GM12864 (cell line): ENCODE measurements at regions not wholly inside any gene's neighbourhood (a gene's known extent, or its start where the extent isn't known, plus 50 kb on each side); places are given as distances from the start of the nearest gene placed in this dataset.

ENCODE experiments used
- DNase-seq: peaks from one replicate; pipeline ENCODE4 v3.0.0-alpha.2; 2011; ENCODE audit warnings: low read depth
- H3K4me3 ChIP-seq: 2 replicates; pipeline ENCODE4 v1.5.1; 2011; ENCODE audit warnings: mild to moderate bottlenecking, low read depth, low read length, control low read depth
- TF ChIP-seq, protein P1 (sequence below): IDR thresholded peaks from 2 replicates; pipeline ENCODE4 v1.5.1; 2011; ENCODE audit warnings: low read depth, mild to moderate bottlenecking, moderate library complexity, low read length, control low read depth, inconsistent platforms; ENCODE audit errors: missing control alignments

DNA sequence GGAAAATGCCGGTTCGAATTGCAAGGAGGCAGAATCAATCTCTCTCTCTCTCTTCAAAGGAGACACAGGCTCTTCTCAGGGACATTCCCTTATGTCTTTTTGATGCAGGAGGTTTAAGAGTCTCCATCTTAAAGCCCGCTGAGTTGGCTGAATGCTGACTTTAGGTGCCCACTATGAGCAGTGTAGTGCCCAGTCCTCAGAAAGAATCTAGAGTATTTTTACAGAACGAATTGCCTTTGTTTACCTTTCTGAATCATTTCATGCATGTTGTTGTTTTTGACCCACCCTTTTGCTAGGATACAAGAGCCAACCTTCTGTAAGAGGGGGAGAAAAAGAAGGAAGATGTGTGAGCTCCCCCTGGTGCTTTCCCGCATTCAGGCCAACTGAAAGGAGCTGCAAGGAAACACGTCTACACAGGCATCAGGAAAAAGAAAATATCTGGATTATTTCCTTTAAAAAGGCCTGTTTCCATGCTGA is 193.5 kb upstream of the TCF4 start:
- no peak for DNase-seq
- TF ChIP-seq, protein P1, sequence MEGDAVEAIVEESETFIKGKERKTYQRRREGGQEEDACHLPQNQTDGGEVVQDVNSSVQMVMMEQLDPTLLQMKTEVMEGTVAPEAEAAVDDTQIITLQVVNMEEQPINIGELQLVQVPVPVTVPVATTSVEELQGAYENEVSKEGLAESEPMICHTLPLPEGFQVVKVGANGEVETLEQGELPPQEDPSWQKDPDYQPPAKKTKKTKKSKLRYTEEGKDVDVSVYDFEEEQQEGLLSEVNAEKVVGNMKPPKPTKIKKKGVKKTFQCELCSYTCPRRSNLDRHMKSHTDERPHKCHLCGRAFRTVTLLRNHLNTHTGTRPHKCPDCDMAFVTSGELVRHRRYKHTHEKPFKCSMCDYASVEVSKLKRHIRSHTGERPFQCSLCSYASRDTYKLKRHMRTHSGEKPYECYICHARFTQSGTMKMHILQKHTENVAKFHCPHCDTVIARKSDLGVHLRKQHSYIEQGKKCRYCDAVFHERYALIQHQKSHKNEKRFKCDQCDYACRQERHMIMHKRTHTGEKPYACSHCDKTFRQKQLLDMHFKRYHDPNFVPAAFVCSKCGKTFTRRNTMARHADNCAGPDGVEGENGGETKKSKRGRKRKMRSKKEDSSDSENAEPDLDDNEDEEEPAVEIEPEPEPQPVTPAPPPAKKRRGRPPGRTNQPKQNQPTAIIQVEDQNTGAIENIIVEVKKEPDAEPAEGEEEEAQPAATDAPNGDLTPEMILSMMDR, result peak; percentile 15
- H3K4me3 ChIP-seq, result no peak overlapping the region

- H3K4me3 ChIP-seq, result no peak overlapping the region
- TF ChIP-seq, protein P1, result no peak
- no peak for DNase-seq
Observed at GRCh38 chr18:55780586-55781071, 192.6 kb upstream of the TCF4 start.

- TF ChIP-seq, protein P1, result peak; percentile 8
- peak overlapping the region; percentile 21 for H3K4me3 ChIP-seq
- no peak for DNase-seq
Observed at GRCh38 chr18:55779691-55780585, 191.9 kb upstream of the TCF4 start.

DNA sequence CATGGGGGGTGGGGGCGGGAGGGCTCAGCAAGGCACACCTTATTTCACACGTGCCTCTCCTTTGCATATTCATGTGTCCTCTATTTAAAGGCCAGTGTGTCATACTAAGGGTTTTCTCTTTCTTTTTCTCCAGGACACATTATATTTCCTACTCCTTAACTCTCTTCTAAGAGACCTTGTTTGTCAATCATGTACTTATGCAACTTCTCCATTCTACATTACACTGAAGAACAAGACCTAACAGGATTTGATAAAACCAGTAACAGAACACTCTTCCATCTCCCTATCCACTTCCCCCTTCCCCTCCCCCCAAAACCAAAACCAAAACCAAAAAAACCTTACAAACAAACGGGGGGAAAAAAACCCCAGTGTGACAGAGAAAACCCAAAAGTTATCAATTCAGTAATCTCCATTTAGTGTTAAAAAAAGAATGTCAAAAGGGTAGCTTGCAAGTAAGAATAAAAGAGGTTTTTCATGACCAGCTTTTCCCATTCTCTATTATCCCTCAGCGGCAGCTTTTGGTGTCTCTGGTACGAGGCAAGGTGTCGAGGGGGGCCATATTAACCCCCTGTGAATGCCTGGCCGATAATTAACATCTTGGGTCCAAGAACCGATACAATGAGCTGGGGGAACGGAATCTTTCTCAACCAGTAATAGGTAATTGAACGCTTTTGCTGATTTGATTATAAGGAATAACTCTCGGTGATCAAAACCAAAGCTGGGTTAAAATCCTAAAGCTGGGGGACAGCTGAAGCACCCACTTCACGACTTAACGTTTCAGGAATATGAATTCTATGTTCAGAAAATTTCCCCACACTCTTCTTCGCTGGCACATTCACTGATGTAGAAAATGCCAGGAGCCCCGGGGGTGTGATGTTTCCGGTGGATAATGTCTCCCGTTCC is 191.0 kb upstream of the TCF4 start:
- H3K4me3 ChIP-seq, result no peak overlapping the region; the same call in 1 of the 2 replicates
- DNase-seq, result no peak
- TF ChIP-seq, protein P1, result no peak

GRCh38 chr18:55777666-55778304 is 189.8 kb upstream of the TCF4 start:
- no peak overlapping the region for H3K4me3 ChIP-seq
- DNase-seq, result no peak
- TF ChIP-seq, protein P1, result no peak

- no peak overlapping the region for H3K4me3 ChIP-seq
- DNase-seq, result no peak
- TF ChIP-seq, protein P1, result no peak
Observed at GRCh38 chr18:55775972-55776371, 188.0 kb upstream of the TCF4 start.
